ENCODE measurements at regions not wholly inside any gene's neighbourhood (a gene's known extent, or its start where the extent isn't known, plus 50 kb on each side); places are given as distances from the start of the nearest gene placed in this dataset.

DNA sequence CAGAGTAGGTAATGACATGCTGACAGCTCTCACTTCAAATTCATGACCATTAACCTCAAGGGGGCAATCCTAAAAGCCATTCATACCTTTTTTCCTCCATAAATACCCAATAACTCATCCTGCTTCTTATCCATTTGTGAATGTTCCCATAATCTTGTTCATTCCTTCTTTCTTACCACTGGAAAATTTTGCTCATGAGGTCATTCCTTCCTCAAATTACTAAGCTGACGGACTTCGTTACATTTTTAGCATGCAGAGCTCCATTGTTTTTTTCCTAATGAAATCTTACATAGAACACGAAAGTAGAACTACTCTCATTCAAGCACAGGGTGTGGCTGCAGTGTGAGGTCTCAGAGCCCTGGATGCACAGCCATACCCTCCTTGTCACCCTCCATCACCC, 276.5 kb upstream of the DPYD start:
- no peak for TF ChIP-seq POLR2AphosphoS5 (IDR thresholded peaks at IDR 0.05)
- TF ChIP-seq, protein P1, sequence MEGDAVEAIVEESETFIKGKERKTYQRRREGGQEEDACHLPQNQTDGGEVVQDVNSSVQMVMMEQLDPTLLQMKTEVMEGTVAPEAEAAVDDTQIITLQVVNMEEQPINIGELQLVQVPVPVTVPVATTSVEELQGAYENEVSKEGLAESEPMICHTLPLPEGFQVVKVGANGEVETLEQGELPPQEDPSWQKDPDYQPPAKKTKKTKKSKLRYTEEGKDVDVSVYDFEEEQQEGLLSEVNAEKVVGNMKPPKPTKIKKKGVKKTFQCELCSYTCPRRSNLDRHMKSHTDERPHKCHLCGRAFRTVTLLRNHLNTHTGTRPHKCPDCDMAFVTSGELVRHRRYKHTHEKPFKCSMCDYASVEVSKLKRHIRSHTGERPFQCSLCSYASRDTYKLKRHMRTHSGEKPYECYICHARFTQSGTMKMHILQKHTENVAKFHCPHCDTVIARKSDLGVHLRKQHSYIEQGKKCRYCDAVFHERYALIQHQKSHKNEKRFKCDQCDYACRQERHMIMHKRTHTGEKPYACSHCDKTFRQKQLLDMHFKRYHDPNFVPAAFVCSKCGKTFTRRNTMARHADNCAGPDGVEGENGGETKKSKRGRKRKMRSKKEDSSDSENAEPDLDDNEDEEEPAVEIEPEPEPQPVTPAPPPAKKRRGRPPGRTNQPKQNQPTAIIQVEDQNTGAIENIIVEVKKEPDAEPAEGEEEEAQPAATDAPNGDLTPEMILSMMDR (IDR thresholded peaks at IDR 0.05), result no peak
